HG03025 (cell line): ENCODE measurements at regions not wholly inside any gene's neighbourhood (a gene's known extent, or its start where the extent isn't known, plus 50 kb on each side); places are given as distances from the start of the nearest gene placed in this dataset.

Experiments
- ATAC-seq: cut with Tn5 transposase; IDR thresholded peaks from one replicate; pipeline ENCODE4 v1.9.1; 2021; ENCODE audit warnings: mild to moderate bottlenecking, moderate library complexity; ENCODE audit not compliant: unreplicated experiment, low FRiP score

- no peak for ATAC-seq
These were observed 473.6 kb downstream of the SOX2 start for GRCh38 chr3:182185313-182185712.

DNA sequence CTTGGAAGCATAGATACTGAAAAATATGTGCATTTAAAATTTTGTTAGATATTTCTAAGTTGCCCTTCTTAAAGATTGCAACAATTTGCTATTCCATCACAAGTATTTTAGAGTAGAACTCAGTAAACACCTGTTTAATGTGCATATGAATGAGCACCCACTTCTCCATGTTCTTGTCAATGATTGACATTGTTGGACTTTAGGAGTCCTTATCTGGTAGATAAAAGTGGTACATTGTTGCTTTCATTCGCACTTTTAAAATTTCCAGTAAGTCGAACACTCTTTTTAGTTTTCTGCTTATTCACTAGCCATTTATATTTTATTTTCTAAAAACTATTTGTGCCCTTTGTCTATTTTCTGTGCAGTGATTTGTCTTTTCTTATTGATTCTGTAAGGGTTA lies 478.3 kb downstream of the SOX2 start:
- ATAC-seq, result no peak

- no peak for ATAC-seq
These were observed 486.6 kb downstream of the SOX2 start for GRCh38 chr3:182198345-182198744.

- ATAC-seq, result no peak
These were observed 489.9 kb downstream of the SOX2 start for GRCh38 chr3:182201456-182202168.

- ATAC-seq, result no peak
These were observed 500.9 kb downstream of the SOX2 start for GRCh38 chr3:182212479-182213076.

GRCh38 chr3:182214416-182214815 lies 502.7 kb downstream of the SOX2 start:
- no peak for ATAC-seq

DNA sequence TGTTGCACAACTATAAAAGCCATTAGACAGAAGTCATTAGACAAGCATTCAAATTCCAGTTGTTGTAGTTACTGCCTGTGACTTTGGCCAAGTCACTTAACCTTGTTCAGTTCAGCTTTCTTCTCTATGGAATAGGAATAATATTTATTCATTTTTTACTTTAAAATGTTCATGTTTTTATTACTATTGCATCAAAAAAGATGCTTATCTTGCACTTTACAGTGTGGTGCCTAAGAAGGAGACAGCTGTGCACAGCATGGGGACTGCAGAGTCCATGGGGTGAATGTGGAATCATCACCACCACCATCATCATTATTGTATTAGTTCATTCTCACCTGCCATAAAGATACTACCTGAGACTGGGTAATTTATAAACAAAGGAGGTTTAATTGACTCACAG lies 504.2 kb downstream of the SOX2 start:
- ATAC-seq, result no peak

DNA sequence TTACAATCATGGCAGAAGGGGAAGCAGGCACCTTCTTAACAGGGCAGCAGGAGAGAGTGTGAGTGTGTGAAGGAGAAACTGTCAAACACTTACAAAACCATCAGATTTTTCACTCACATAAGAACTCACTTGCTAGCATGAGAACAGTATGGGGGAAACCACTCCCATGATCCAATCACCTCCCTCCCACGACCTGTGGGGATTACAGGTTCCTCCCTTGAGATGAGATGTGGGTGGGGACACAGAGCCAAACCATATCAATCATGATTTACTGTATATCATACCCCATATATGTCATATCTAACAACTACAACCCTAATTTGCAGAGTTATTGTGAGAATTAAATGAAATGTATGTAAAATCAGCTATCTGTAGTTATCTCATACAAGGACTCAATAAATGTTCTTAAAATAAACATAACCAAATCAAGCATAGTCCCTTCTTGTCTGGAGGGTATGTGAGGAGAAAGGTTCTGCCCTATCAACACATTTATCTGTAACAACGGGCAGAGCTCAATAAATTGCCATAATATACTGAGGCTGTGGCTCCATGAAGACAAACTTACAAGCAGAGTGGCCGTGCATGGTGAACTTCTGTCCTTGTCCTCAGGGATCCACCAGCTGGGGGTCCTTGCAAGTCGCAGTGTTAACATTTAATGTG lies 504.7 kb downstream of the SOX2 start:
- ATAC-seq, result no peak

- no peak for ATAC-seq
These were observed 508.3 kb downstream of the SOX2 start for GRCh38 chr3:182220013-182220412.

- ATAC-seq, result no peak
These were observed 508.7 kb downstream of the SOX2 start for GRCh38 chr3:182220471-182220870.

GRCh38 chr3:182226995-182227394 lies 515.3 kb downstream of the SOX2 start:
- ATAC-seq, result no peak

DNA sequence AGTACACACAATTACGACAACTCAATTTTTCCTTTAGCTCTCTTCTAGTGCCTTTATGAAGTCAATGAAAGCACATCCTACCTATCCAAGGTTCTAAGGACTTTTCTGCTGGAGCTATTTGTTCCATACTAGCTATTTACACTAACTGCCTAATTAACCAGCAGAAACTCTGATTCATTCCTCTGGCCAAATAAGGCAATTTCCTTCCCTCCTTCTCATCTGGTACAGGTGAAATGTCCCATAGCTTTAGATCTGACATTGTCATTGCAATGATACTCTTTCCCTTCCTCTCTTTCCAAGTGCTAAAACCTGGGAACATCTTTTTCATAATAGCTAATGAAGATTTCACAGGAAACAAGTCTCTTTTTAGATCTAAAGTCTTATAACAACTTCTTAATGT lies 521.7 kb downstream of the SOX2 start:
- ATAC-seq, result no peak

GRCh38 chr3:182233957-182234356 lies 522.2 kb downstream of the SOX2 start:
- no peak for ATAC-seq

DNA sequence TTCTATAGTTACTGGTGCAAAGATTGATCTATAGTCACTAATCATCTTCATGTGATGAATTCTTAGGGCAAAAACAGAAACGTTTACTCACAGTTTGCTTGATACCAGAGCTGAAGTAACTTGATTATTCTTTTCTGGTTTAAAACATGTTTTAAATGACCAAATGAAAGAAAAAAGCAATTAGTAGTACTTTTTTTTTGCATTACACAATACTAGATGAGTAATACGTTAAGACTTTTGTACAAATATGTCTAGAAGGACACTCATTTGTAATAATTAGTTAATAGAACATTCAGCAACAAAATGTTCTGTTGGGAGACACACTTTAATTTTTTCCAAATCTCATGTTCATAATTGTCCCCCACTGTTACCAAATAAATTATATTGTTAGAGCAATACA lies 523.2 kb downstream of the SOX2 start:
- ATAC-seq, result no peak

DNA sequence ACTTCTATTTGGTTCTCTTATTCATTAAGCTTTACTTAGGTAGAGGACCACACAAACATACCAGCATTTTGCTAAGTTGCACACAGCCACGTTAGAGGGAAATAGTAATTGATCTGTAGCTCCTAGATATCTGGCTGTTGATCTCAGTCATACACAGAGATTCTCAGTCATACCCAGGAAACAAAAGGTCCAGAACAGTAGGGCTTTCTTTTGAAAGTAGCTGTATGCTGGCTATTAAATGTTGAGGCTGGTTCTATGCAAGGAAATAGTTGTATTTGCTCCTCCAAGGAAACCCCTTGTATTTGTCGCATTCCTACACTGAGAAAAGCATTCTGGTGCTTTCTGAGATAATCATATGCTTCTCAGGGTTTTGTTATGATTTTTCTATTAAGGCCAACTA lies 523.8 kb downstream of the SOX2 start:
- no peak for ATAC-seq

GRCh38 chr3:182238126-182238525 lies 526.4 kb downstream of the SOX2 start:
- ATAC-seq, result no peak

DNA sequence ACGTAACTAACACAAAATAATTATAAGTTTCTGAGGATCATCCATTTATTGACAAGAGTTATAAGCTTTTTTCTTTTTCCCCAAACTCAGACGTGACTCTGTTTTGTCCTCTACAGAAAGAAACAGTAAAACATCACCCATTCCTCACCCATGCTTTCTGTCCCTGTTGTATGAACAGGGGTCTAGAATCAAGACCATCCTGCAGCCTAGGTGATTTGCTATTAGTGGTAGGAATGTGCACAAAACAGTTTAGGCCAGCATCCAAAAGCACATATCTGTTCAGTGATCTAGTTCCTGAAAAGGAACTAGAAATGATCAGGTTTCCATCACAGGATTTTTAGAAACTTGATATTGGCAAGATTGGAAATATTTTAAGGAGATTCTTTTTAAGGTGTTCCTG lies 527.6 kb downstream of the SOX2 start:
- ATAC-seq, result no peak

DNA sequence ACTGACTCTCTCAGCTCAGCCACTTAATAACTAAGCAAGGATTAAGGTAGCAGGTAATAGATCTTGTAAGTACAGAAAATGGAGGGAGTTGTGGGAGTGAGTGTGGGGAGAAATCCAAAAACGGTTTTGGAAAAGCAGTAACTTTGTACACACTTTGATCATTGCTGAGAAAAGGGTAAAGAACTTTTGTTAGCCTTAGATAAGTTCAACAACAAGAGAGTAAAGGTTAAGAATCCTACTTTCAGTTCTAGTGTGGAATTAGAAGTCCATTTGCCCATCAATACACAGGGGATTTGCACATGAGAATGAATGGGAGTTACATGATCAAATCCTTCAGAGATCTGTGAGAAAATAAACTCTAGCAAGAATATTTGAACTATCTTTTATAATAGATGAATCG lies 528.7 kb downstream of the SOX2 start:
- no peak for ATAC-seq

- no peak for ATAC-seq
These were observed 529.6 kb downstream of the SOX2 start for GRCh38 chr3:182241196-182241765.

GRCh38 chr3:182241766-182242488 lies 530.2 kb downstream of the SOX2 start:
- no peak for ATAC-seq

- ATAC-seq, result no peak
These were observed 530.8 kb downstream of the SOX2 start for GRCh38 chr3:182242489-182242942.
